ENCODE measurements at regions not wholly inside any gene's neighbourhood (a gene's known extent, or its start where the extent isn't known, plus 50 kb on each side); places are given as distances from the start of the nearest gene placed in this dataset.

- ATAC-seq (no peak), DNase-seq (no peak)
- intact Hi-C loops (cut with DNase I): no loop called here
Observed at GRCh38 chr2:236647621-236648020, 78.0 kb downstream of the ACKR3 start.

- intact Hi-C loops (cut with DNase I): no loop called here
- no peak for DNase-seq
- ATAC-seq: no peak
Observed at GRCh38 chr2:236653863-236654262, 84.2 kb downstream of the ACKR3 start.

- DNase-seq (no peak), ATAC-seq (no peak)
- intact Hi-C loops (cut with DNase I): no loop called here
Observed at GRCh38 chr2:236654496-236654895, 84.9 kb downstream of the ACKR3 start.

GRCh38 chr2:236656166-236656565 is 86.5 kb downstream of the ACKR3 start:
- DNase-seq (no peak), ATAC-seq (no peak)
- intact Hi-C loops (cut with DNase I): no loop called here

GRCh38 chr2:236656721-236657120 is 87.1 kb downstream of the ACKR3 start:
- ATAC-seq (no peak), DNase-seq (no peak)
- intact Hi-C loops (cut with DNase I): no loop called here

GRCh38 chr2:236657215-236657614 is 87.6 kb downstream of the ACKR3 start:
- intact Hi-C loops (cut with DNase I): no loop called here
- no peak for ATAC-seq
- no peak for DNase-seq

- ATAC-seq (no peak), DNase-seq (no peak)
- intact Hi-C loops (cut with DNase I): no loop called here
Observed at GRCh38 chr2:236657801-236658200, 88.2 kb downstream of the ACKR3 start.

GRCh38 chr2:236658974-236659757 is 89.5 kb downstream of the ACKR3 start:
- intact Hi-C loops (cut with DNase I): no loop called here
- no peak for ATAC-seq
- no peak for DNase-seq

GRCh38 chr2:236659758-236660150 is 90.1 kb downstream of the ACKR3 start:
- no peak for DNase-seq
- intact Hi-C loops (cut with DNase I): no loop called here
- peak in 1 of 2 donors; percentile 26 for ATAC-seq

- intact Hi-C loops (cut with DNase I): no loop called here
- DNase-seq (no peak), ATAC-seq (peak; percentile 29 to 42)
Observed at GRCh38 chr2:236661061-236661761, 91.6 kb downstream of the ACKR3 start.

- intact Hi-C loops (cut with DNase I): no loop called here
- peak in 1 of 2 donors; percentile 12 for ATAC-seq
- DNase-seq: no peak
Observed at GRCh38 chr2:236661762-236662110, 92.1 kb downstream of the ACKR3 start.

GRCh38 chr2:236662231-236663185 is 92.9 kb downstream of the ACKR3 start:
- intact Hi-C loops (cut with DNase I): no loop called here
- peak; percentile 11 to 34 for ATAC-seq
- DNase-seq: no peak

- DNase-seq: peak; percentile 74
- peak; percentile 62 to 74 for ATAC-seq
- intact Hi-C loops (cut with DNase I): no loop called here
Observed at GRCh38 chr2:236663287-236664101, 93.9 kb downstream of the ACKR3 start.

- intact Hi-C loops (cut with DNase I): no loop called here
- ATAC-seq (peak in 1 of 2 donors; percentile 9), DNase-seq (no peak)
Observed at GRCh38 chr2:236664136-236664535, 94.5 kb downstream of the ACKR3 start.

- intact Hi-C loops (cut with DNase I): no loop called here
- DNase-seq (no peak), ATAC-seq (no peak)
Observed at GRCh38 chr2:236665101-236665500, 95.5 kb downstream of the ACKR3 start.

- ATAC-seq (no peak), DNase-seq (no peak)
- intact Hi-C loops (cut with DNase I): no loop called here
Observed at GRCh38 chr2:236665572-236666118, 96.0 kb downstream of the ACKR3 start.

- no peak for DNase-seq
- intact Hi-C loops (cut with DNase I): no loop called here
- ATAC-seq: no peak
Observed at GRCh38 chr2:236666646-236667204, 97.1 kb downstream of the ACKR3 start.

- DNase-seq (no peak), ATAC-seq (no peak)
- intact Hi-C loops (cut with DNase I): no loop called here
Observed at GRCh38 chr2:236667526-236667925, 97.9 kb downstream of the ACKR3 start.
